NCI-H345 (cell line): ENCODE measurements at regions not wholly inside any gene's neighbourhood (a gene's known extent, or its start where the extent isn't known, plus 50 kb on each side); places are given as distances from the start of the nearest gene placed in this dataset.
"Not testable (repeated sequence)": the region's sequence is repeated elsewhere in the genome, so short reads cannot be mapped to it uniquely, and the experiment has no call there.

Experiments
- DNase-seq: peaks from one replicate; lab custom pipeline; 2025; lab: John Stamatoyannopoulos, UW

- peak; percentile 60 for DNase-seq
These were observed 53.1 kb upstream of the HMCN1 start for GRCh38 chr1:185681034-185681633.

GRCh38 chr1:185680453-185680852, 53.7 kb upstream of the HMCN1 start:
- no peak for DNase-seq

GRCh38 chr1:185679220-185679619, 55.0 kb upstream of the HMCN1 start:
- DNase-seq, result no peak

DNA sequence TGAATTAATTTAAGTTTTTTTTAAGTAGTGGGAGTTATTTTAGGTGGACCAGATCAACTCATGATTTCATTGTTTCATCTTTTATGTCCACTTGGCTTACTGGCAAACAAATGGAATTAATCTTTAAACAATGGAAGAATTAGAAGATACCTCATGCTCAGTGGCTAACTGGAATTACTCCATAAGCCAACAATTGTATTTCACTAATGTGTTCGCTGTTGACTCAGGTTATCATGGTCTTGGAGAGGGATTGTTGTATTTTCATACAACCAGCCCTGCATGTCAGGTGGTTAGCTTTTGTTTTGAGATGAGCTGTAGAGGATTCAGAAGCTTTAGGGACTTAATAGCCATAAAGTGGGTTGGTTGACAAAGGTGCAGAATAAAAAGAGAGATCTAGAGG, 57.2 kb upstream of the HMCN1 start:
- DNase-seq, result peak; percentile 25

GRCh38 chr1:185674201-185674600, 60.0 kb upstream of the HMCN1 start:
- no peak for DNase-seq

GRCh38 chr1:185672719-185673360, 61.4 kb upstream of the HMCN1 start:
- DNase-seq, result no peak

- peak; percentile 52 for DNase-seq
These were observed 64.0 kb upstream of the HMCN1 start for GRCh38 chr1:185670187-185670627.

GRCh38 chr1:185668013-185668412, 66.2 kb upstream of the HMCN1 start:
- DNase-seq, result peak; percentile 27

DNA sequence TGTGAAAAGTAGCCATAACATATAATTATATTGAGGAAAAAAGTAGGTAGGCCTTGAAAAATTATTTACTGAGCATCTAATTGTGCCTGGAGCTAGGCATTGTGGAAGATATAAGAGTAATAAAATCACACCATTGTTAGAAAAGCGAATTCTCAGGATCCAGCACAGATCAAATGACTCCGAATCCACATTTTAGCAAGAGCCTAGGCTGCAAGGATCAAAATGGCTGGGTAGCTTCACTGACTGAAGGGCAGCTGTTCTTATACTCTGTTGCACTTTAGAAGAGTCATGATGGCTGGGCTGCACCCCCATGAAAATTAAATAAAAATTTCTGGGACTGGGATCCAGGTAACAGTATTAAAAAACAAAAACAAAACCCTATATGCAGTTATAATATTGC, 67.6 kb upstream of the HMCN1 start:
- DNase-seq, result no peak

GRCh38 chr1:185663771-185664296, 70.4 kb upstream of the HMCN1 start:
- no peak for DNase-seq

DNA sequence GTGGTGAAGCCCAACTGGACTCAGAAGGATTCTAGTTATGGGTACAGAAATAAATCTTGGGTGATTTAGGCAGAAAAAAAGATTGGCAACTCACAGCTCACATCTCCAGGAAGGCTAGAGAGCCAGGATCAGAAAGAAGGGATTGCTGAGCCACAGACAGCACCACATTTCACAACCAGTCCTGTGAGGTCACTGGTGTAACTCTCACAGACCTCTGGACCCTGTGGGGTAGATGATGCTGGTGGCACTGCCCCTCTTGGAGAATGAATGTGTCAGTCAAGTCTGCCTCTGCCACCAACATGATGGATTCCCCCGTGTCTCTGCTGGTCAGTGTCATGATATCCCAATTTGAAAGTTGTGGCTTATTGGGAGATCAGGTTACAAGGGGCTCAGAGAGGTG, 70.9 kb upstream of the HMCN1 start:
- DNase-seq, result no peak

- no peak for DNase-seq
These were observed 72.2 kb upstream of the HMCN1 start for GRCh38 chr1:185661971-185662370.

DNA sequence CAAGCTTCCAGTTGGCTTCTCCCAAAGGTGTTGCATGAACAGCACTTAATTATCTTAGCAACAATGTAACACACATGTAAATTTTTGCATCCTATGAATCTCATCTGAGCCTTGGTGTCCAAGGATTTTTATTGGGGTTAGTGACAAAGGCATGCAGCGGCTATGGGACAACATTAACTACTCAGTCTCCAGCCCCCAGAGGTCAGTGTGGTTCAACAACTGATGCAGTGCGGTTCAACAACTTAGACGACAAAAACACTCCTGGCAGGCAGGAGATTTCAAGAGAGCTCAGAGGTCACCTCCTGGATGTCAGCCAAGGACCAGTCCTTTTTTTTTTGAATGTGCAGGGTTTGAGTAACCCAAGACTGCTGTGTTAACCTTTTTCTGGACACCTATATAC, 77.5 kb upstream of the HMCN1 start:
- no peak for DNase-seq

- no peak for DNase-seq
These were observed 79.3 kb upstream of the HMCN1 start for GRCh38 chr1:185654952-185655314.

GRCh38 chr1:185654199-185654951, 79.8 kb upstream of the HMCN1 start:
- DNase-seq, result no peak

DNA sequence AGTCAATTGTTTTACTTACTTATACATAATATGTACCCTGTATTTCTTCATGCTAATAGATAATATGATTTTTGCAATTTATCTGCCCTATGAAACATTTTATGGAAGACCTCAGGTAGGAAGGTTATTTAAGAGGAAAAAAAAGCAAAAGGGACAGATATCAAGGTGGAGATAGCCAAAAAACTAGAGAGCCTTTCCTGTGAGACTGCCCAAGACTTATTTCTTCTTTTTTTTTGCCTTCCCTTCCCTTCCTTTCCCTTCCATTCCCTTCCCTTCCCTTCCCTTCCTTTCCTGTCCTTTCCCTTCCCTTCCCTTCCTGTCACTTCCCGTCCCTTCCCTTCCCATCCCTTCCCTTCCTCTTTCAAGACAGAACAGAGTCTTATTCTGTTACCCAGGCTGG, 80.6 kb upstream of the HMCN1 start:
- DNase-seq, result no peak

DNA sequence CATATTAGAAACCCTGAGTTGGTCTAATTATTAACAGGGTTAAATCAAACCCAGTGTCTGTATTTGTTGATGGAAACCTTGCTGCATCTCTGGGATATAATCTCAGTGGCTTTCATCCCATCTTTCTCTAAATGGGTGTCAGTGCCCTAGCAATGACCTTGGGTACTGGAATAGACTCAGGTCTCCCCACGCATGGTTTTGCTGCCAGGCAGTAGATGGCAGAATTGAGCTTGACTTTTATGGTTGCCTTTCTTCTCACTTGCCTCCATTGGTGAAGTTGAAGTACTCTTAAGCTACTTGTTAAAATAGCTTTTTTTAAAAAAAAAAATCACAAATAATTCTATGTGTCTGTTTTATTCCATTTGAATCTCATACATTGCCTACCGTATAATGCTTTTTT, 81.8 kb upstream of the HMCN1 start:
- DNase-seq, result no peak

GRCh38 chr1:185650602-185651230, 83.5 kb upstream of the HMCN1 start:
- DNase-seq, result no peak

DNA sequence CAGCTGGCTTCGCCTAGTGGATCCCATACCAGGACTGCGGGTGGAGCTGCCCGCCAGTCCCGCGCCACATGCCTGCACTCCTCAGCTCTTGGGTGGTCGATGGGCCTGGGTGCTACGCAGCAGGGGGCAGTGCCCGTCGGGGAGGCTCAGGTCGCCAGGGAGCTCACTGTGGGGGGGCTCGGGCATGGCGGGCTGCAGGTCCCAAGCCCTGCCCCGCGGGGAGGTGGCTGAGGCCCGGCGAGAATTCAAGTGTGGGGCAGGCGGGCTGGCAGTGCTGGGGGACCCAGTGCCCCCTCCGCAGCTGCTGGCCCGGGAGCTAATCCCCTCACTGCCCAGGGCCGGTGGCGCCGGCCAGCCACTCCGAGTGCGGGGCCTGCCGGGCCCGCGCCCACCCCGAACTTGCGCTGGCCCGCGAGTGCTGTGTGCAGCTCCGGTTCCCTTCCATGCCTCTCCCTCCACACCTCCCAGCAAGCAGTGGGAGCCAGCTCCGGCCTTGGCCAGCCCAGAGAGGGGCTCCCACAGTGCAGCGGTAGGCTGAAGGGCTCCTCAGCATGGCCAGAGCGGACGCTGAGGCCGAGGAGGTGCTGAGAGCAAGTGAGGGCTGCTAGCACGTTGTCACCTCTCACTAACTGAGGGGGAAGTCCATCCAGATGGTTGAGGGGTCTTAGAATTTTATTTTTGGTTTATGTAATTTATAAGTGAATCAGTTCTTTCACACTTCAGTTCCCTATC, 85.2 kb upstream of the HMCN1 start:
- DNase-seq, result no peak

DNA sequence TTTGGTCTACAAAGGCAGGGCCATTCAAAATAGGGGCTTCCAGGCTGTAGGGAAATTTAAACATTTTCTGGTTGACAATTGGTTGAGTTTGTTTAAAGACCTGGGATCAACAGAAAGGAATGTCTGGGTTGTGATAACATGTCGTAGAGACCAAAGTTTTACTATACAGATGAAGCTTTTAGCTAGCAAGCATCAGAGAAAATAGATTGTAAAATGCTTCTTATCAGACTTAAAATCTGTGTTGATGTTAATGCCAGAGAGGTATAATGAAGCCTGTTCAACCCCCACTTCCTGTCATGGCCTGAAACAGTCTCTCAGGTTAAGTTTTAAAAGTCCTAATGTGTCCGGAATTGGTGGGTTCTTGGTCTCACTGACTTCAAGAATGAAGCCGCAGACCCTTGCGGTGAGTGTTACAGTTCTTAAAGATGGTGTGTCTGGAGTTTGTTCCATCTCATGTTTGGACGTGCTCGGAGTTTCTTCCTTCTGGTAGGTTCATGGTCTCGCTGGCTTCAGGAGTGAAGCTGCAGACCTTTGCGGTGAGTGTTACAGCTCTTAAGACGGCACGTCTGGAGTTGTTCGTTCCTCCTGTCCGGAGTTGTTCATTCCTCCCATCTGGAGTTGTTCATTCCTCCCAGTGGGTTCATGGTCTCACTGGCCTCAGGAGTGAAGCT, 86.5 kb upstream of the HMCN1 start:
- DNase-seq, result not testable (repeated sequence)

- peak; percentile 74 for DNase-seq
These were observed 87.9 kb upstream of the HMCN1 start for GRCh38 chr1:185646202-185646683.
